ENCODE measurements at regions not wholly inside any gene's neighbourhood (a gene's known extent, or its start where the extent isn't known, plus 50 kb on each side); places are given as distances from the start of the nearest gene placed in this dataset.
"Not testable (repeated sequence)": the region's sequence is repeated elsewhere in the genome, so short reads cannot be mapped to it uniquely, and the experiment has no call there.

DNA sequence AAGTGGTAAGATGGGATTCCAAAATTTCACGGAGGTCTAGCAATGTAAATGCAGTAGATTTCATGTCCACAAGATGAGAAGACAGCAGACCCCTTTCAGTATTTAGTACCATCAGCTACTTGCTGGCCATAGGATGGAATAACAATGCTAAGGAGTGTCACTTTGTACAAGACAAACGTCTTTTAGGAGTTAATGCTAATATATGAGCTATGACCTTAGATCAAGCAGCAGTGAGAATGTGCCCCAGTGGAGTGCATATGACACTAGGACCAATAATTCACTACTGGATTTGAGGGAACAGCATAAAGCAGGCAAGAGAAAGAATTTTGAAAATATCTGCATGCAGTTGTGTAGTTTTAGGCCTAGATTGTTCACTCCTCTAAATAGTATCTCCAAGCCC lies 182.8 kb upstream of the ZNF804B start:
- TF ChIP-seq, protein P1, sequence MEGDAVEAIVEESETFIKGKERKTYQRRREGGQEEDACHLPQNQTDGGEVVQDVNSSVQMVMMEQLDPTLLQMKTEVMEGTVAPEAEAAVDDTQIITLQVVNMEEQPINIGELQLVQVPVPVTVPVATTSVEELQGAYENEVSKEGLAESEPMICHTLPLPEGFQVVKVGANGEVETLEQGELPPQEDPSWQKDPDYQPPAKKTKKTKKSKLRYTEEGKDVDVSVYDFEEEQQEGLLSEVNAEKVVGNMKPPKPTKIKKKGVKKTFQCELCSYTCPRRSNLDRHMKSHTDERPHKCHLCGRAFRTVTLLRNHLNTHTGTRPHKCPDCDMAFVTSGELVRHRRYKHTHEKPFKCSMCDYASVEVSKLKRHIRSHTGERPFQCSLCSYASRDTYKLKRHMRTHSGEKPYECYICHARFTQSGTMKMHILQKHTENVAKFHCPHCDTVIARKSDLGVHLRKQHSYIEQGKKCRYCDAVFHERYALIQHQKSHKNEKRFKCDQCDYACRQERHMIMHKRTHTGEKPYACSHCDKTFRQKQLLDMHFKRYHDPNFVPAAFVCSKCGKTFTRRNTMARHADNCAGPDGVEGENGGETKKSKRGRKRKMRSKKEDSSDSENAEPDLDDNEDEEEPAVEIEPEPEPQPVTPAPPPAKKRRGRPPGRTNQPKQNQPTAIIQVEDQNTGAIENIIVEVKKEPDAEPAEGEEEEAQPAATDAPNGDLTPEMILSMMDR (conservative IDR thresholded peaks at IDR 0.05) = no peak
- Mint-ChIP-seq H3K4me3 (no peak overlapping the region), H3K9me3 (no peaks in the 10 kb centered on the region), H3K36me3 (no peaks in the 10 kb centered on the region), H3K27ac (no peak overlapping the region), H3K4me1 (ENCODE audit: unreplicated experiment) (no peaks in the 10 kb centered on the region), H3K27me3 (no peaks in the 10 kb centered on the region)
- no peak for DNase-seq (ENCODE audit: extremely low spot score, unreplicated experiment)

DNA sequence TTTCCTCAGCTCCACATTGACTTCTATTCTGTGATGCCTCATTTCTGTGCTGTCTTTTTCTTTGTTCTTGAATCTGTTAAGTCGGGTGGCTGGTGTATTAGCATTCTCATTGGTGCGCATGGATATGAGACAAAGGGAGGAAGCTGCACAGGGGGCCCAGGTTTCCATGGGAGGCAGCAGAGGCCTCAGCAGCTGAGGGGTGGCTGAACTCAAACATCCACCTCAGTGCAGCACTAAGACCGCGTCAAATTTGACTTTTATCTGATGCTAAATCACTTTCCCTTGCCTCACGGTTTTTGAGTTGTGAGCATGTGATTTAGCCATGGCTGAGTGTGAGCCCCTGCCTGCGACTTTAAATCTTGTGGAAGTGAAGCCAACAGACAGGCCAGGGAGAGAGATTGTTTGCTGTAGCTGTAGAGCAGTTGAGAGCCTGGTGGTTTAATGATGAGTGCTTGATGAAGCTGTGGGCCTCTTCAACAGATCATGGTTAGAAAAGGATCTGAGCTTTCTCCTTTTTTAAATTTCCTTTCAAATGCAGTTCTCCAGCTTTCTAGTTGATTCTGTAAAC lies 193.3 kb upstream of the ZNF804B start:
- DNase-seq (ENCODE audit: extremely low spot score, unreplicated experiment) = no peak
- H3K9me3 Mint-ChIP-seq = no peaks in the 10 kb centered on the region
- no peaks in the 10 kb centered on the region for H3K36me3 Mint-ChIP-seq
- no peak overlapping the region for H3K4me3 Mint-ChIP-seq
- TF ChIP-seq, protein P1 (conservative IDR thresholded peaks at IDR 0.05) = no peak
- no peaks in the 10 kb centered on the region for H3K4me1 Mint-ChIP-seq (ENCODE audit: unreplicated experiment)
- no peaks in the 10 kb centered on the region for H3K27me3 Mint-ChIP-seq
- no peak overlapping the region for H3K27ac Mint-ChIP-seq

DNA sequence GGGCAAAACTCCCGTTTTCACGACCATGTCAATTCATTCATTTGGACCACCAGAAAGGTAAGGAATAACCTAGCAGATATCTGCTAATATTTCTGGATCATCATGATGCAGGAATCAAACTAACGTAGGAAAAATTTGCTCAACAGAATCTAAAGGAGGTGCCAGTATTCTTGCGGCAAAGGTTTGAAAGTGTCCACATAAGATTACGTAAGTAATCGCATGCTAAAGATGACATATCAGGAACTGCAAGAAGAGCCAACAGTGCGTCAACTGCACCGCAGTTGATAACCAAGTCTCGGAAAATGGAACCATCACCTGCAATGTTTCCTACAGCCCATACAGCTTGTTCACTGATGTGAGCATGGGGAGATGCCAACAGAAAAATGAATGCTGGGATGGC lies 194.1 kb upstream of the ZNF804B start:
- H3K27ac Mint-ChIP-seq = no peak overlapping the region
- H3K9me3 Mint-ChIP-seq = no peaks in the 10 kb centered on the region
- H3K36me3 Mint-ChIP-seq = no peaks in the 10 kb centered on the region
- no peaks in the 10 kb centered on the region for H3K27me3 Mint-ChIP-seq
- H3K4me1 Mint-ChIP-seq (ENCODE audit: unreplicated experiment) = no peaks in the 10 kb centered on the region
- no peak overlapping the region for H3K4me3 Mint-ChIP-seq
- DNase-seq (ENCODE audit: extremely low spot score, unreplicated experiment) = no peak
- TF ChIP-seq, protein P1 (conservative IDR thresholded peaks at IDR 0.05) = no peak

DNA sequence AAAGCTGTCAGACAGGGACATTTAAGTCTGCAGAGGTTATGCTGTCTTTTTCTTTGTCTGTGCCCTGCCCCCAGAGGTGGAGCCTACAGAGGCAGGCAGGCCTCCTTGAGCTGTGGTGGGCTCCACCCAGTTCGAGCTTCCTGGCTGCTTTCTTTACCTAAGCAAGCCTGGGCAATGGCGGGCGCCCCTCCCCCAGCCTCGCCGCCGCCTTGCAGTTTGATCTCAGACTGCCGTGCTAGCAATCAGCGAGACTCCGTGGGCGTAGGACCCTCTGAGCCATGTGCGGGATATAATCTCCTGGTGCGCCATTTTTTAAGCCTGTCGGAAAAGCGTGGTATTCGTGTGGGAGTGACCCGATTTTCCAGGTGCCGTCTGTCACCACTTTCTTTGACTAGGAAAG lies 203.1 kb upstream of the ZNF804B start:
- not testable (repeated sequence) for DNase-seq (ENCODE audit: extremely low spot score, unreplicated experiment); H3K27ac Mint-ChIP-seq; H3K4me3 Mint-ChIP-seq; H3K36me3 Mint-ChIP-seq; H3K9me3 Mint-ChIP-seq; H3K4me1 Mint-ChIP-seq (ENCODE audit: unreplicated experiment); H3K27me3 Mint-ChIP-seq

DNA sequence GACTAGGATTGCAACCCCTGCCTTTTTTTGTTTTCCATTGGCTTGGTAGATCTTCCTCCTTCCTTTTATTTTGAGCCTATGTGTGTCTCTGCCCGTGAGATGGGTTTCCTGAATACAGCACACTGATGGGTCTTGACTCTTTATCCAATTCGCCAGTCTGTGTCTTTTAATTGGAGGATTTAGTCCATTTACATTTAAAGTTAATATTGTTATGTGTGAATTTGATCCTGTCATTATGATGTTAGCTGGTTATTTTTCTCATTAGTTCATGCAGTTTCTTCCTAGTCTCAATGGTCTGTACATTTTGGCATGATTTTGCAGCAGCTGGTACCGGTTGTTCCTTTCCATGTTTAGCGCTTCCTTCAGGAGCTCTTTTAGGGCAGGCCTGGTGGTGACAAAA lies 204.7 kb upstream of the ZNF804B start:
- H3K27me3 Mint-ChIP-seq; DNase-seq (ENCODE audit: extremely low spot score, unreplicated experiment); H3K27ac Mint-ChIP-seq; H3K36me3 Mint-ChIP-seq; H3K4me1 Mint-ChIP-seq (ENCODE audit: unreplicated experiment); H3K9me3 Mint-ChIP-seq; H3K4me3 Mint-ChIP-seq: not testable (repeated sequence)

DNA sequence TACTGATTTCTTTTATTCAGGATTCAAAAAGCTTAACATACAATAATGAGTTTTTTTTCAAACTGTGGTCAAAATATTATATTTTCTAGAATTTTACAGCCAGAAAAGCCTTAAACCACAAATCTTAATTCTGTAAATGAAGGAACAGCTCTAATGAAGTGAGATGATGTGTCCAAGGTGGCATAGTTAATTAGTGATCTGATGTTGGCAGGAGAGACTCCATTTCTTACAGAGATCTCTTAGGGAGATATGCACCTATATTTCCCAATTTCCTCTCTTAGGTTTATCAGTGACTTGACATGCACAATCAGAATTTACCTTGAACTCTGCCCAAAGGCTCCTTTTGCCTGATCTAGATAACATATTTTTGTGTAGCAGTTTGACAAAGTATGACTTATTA lies 211.1 kb upstream of the ZNF804B start:
- TF ChIP-seq, protein P1 (conservative IDR thresholded peaks at IDR 0.05) = no peak
- Mint-ChIP-seq H3K9me3 (peaks cover 11% of the 10 kb centered on the region), H3K36me3 (no peaks in the 10 kb centered on the region), H3K4me1 (ENCODE audit: unreplicated experiment) (no peaks in the 10 kb centered on the region), H3K27me3 (no peaks in the 10 kb centered on the region), H3K27ac (no peak overlapping the region), H3K4me3 (no peak overlapping the region)
- no peak for DNase-seq (ENCODE audit: extremely low spot score, unreplicated experiment)

DNA sequence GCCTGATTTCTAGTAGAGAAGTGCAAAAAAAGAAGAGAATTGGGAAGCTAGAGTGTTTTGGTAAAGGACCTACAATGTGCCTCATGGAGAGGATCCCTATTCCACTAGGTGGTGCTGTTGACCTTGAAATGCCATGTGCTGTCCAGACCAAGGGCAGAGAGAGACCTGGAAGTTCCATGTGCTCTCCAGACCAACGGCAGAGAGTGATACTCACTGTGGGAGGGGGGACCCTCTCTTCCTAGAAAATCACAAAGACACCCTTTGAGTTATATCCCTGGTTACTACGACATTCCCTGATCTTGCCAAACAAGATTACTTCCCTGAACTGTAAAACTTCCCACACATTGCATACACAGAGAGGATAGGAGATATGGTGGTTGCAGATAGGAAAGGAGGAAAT lies 212.7 kb upstream of the ZNF804B start:
- Mint-ChIP-seq H3K36me3 (no peaks in the 10 kb centered on the region), H3K27me3 (no peaks in the 10 kb centered on the region), H3K4me1 (ENCODE audit: unreplicated experiment) (no peaks in the 10 kb centered on the region), H3K9me3 (peaks cover 19% of the 10 kb centered on the region), H3K27ac (no peak overlapping the region), H3K4me3 (no peak overlapping the region)
- DNase-seq (ENCODE audit: extremely low spot score, unreplicated experiment) = no peak
- TF ChIP-seq, protein P1 (conservative IDR thresholded peaks at IDR 0.05) = peak; percentile 67
